GM21786 (cell line): ENCODE measurements at regions not wholly inside any gene's neighbourhood (a gene's known extent, or its start where the extent isn't known, plus 50 kb on each side); places are given as distances from the start of the nearest gene placed in this dataset.
A peak's percentile ranks its signal among the peaks of the same experiment; 100 is the strongest.
"Not testable (repeated sequence)": the region's sequence is repeated elsewhere in the genome, so short reads cannot be mapped to it uniquely, and the experiment has no call there.

Experiments used
- ATAC-seq: cut with Tn5 transposase; IDR thresholded peaks from one replicate; pipeline ENCODE4 v1.9.1; 2021; ENCODE audit not compliant: unreplicated experiment

- no peak for ATAC-seq
Observed at GRCh38 chr6:135604035-135604860, 106.7 kb upstream of the AHI1 start.

GRCh38 chr6:135605278-135605790 lies 107.8 kb upstream of the AHI1 start:
- no peak for ATAC-seq

- no peak for ATAC-seq
Observed at GRCh38 chr6:135606392-135606791, 108.9 kb upstream of the AHI1 start.

- ATAC-seq: no peak
Observed at GRCh38 chr6:135608031-135608430, 110.5 kb upstream of the AHI1 start.

GRCh38 chr6:135610192-135610591 lies 112.7 kb upstream of the AHI1 start:
- not testable (repeated sequence) for ATAC-seq

GRCh38 chr6:135616655-135617054 lies 119.1 kb upstream of the AHI1 start:
- no peak for ATAC-seq

- no peak for ATAC-seq
Observed at GRCh38 chr6:135617222-135617621, 119.7 kb upstream of the AHI1 start.

GRCh38 chr6:135622081-135622480 lies 124.5 kb upstream of the AHI1 start:
- ATAC-seq: no peak

- no peak for ATAC-seq
Observed at GRCh38 chr6:135623979-135624378, 126.4 kb upstream of the AHI1 start.

GRCh38 chr6:135624402-135625295 lies 127.1 kb upstream of the AHI1 start:
- no peak for ATAC-seq

GRCh38 chr6:135626001-135626400 lies 128.5 kb upstream of the AHI1 start:
- not testable (repeated sequence) for ATAC-seq

- peak; percentile 90 for ATAC-seq
Observed at GRCh38 chr6:135627092-135627715, 129.7 kb upstream of the AHI1 start.

- ATAC-seq: no peak
Observed at GRCh38 chr6:135630789-135631376, 133.3 kb upstream of the AHI1 start.

- no peak for ATAC-seq
Observed at GRCh38 chr6:135631821-135632220, 134.3 kb upstream of the AHI1 start.

GRCh38 chr6:135633573-135633972 lies 136.0 kb upstream of the AHI1 start:
- no peak for ATAC-seq

GRCh38 chr6:135637701-135638100 lies 140.2 kb upstream of the AHI1 start:
- ATAC-seq: no peak

GRCh38 chr6:135638108-135638507 lies 140.6 kb upstream of the AHI1 start:
- ATAC-seq: no peak

- no peak for ATAC-seq
Observed at GRCh38 chr6:135640048-135640447, 142.5 kb upstream of the AHI1 start.

- ATAC-seq: no peak
Observed at GRCh38 chr6:135640449-135641111, 143.0 kb upstream of the AHI1 start.

GRCh38 chr6:135642912-135643311 lies 145.4 kb upstream of the AHI1 start:
- ATAC-seq: no peak
